Epithelial cell of proximal tubule (primary cell): ENCODE measurements at regions not wholly inside any gene's neighbourhood (a gene's known extent, or its start where the extent isn't known, plus 50 kb on each side); places are given as distances from the start of the nearest gene placed in this dataset.
"Not testable (repeated sequence)": the region's sequence is repeated elsewhere in the genome, so short reads cannot be mapped to it uniquely, and the experiment has no call there.

Experiments used
- DNase-seq: peaks from one replicate; pipeline ENCODE4 v3.0.0-alpha.2; 2011; ENCODE audit warnings: low read depth
- H3K4me3 ChIP-seq: 2 replicates; pipeline ENCODE4 v1.5.1; 2011; ENCODE audit warnings: low read depth, mild to moderate bottlenecking, low read length
- TF ChIP-seq, protein P1 (sequence below): conservative IDR thresholded peaks from 2 replicates; pipeline ENCODE4 v1.5.1; 2012; ENCODE audit warnings: low read depth, mild to moderate bottlenecking, low read length

DNA sequence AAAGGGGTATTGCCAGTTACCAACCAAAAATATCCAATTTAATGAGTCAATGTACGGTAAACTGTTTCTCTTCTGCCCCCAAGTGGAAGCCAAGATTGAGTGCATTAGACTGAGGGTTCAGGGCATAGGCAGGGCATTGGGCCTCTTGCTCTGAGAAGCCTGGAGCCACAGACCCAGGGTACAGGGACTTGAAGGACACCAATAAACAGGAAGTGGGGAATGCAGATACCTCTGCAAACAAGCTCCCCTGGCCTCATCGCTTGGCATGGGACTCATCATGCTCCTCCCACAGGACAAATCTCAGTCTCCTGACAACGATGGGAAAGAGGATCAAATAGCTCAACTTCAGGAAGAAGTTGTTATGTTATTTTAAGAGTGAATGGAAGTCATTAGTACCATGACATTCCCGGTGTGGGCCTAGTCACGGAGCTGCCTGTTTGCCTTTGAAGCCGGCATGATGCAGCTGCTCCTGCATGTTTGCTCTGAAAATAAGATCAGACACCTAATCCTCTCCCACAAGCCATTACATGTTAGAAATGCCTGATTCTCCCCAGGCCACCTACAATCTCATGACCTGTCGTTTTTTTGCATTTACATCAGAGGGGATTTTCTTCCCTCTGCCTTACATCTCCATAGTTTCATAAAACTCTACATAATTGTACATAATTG is 224.2 kb downstream of the RCHY1 start:
- TF ChIP-seq, protein P1, sequence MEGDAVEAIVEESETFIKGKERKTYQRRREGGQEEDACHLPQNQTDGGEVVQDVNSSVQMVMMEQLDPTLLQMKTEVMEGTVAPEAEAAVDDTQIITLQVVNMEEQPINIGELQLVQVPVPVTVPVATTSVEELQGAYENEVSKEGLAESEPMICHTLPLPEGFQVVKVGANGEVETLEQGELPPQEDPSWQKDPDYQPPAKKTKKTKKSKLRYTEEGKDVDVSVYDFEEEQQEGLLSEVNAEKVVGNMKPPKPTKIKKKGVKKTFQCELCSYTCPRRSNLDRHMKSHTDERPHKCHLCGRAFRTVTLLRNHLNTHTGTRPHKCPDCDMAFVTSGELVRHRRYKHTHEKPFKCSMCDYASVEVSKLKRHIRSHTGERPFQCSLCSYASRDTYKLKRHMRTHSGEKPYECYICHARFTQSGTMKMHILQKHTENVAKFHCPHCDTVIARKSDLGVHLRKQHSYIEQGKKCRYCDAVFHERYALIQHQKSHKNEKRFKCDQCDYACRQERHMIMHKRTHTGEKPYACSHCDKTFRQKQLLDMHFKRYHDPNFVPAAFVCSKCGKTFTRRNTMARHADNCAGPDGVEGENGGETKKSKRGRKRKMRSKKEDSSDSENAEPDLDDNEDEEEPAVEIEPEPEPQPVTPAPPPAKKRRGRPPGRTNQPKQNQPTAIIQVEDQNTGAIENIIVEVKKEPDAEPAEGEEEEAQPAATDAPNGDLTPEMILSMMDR, result peak; percentile 61
- H3K4me3 ChIP-seq, result no peak overlapping the region
- no peak for DNase-seq

DNA sequence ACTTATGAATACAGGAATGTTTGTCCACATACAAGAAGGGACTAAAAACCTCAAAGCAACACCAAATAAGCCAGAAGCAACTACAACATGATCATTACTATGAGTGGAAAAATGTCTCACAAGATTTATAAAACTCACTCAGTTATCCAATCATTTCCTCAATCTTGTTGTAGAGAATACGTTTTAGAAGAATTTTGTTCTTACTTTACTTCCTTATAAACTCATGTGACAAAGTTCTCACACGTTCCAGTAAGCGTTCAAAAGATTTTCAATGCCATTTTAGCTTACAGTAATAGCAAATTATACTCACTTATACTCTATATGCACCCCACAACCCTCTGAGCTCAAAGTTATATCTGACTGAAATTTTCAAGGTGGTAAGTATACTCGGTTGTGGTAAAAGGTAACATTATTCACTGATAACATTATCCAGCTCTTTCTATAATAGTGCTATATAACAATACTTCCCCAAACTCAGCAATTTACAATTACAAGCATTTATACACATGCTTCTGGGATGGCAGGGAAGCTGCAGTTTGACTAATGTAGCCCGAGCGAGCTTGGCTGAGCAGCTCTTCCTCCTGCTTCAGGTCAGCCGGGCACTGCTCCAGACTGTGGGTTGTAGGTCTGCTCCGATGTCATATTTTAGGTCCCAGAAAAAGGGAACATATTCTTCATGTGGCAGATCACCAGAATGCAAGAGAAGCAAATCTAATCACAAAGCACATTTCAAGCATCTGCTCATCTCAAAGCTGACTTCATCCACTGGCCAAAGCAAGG is 226.3 kb downstream of the RCHY1 start:
- TF ChIP-seq, protein P1, result no peak
- no peak for DNase-seq
- H3K4me3 ChIP-seq, result no peak overlapping the region

DNA sequence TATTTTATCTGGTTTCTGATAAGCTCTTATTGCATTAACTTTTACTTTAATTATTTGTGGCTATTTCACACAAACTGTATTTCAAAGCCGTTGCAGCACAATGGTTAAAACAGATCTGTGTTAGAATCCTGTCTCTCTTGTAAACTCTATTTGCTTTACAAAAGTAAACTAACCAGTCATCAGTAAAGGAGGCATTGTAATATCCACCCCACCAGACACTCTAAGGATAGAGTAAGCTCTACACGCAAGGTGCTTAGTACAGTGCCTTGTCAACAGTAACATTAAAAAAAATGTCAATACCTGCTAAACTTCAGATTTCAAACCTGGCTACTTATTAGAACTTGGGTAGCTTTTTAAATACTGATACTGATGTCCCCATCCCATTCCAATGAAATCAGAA is 228.4 kb downstream of the RCHY1 start:
- no peak for DNase-seq
- TF ChIP-seq, protein P1, result no peak
- H3K4me3 ChIP-seq, result no peak overlapping the region

DNA sequence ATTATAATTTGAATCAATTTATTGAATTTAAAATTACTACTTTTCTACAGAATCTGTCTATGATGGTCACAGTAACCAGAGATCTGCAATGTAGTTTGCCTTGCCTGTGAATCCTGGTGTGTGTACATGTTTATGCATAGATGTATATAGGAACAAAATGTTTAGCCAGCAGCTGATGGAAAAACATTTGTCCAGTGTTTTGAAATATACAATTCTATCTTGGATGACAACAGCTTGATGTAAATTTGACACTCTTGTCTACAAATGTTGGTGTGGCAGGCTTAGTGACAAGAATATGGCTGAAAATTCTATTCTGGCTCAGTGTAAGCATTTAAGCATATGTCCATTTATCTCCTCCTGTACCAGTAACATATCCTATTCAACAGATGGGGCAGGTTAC is 229.4 kb downstream of the RCHY1 start:
- TF ChIP-seq, protein P1, result no peak
- DNase-seq, result no peak
- no peak overlapping the region for H3K4me3 ChIP-seq

DNA sequence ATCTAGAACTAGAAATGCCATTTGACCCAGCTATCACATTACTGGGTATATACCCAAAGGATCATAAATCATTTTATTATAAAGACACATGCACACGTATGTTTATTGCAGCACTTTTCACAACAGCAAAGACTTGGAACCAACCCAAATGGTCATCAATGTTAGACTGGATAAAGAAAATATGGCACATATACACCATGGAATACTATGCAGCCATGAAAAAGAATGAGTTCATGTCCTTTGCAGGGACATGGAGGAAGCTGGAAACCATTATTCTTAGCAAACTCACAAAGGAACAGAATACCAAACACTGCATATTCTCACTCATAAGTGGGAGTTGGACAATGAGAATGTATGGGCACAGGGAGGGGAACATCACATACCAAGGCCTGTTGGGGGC is 233.7 kb downstream of the RCHY1 start:
- DNase-seq, result not testable (repeated sequence)

DNA sequence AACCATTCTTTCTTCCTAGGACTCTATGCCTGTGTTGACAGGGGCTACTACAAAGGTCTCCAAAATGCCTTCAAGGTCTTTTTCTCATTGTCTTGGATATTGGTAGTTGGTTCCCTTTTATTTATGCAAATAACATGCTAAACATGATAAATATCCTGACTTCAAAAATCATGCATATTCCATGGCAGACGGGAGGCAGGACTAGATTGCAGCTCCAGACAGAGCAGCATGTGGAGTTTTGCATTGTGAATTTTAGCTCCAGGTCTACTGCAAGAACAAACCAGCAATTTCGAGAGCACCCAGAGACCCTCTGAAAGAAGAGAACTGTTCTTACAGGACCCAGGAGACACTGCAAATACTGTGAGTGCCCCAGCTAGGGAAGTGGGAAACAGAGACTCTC is 254.9 kb downstream of the RCHY1 start:
- TF ChIP-seq, protein P1, result no peak
- no peak for DNase-seq
- H3K4me3 ChIP-seq, result no peak overlapping the region

More for the DNA sequence above, 233.7 kb downstream of the RCHY1 start:
- H3K4me3 ChIP-seq, result not testable (repeated sequence)

DNA sequence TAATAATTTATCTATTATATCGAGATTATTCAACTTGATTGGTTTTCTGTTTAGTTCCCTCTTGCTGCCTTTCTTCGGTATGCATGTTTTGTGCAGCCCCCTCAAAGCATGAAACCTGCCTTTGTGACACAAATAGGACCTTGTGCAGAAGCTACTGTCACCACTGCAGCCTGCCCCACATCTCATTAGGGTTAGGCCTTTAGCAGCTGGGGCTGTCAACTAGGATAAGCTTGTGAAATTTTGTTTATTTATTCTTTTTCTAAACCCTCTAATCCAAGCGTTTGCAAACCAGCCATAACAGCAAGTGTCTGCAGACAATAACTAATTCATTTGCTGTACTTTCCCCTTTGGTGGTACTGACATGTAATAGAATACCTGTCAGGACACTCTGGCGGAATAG is 258.9 kb downstream of the RCHY1 start:
- TF ChIP-seq, protein P1, result no peak
- no peak for DNase-seq
- no peak overlapping the region for H3K4me3 ChIP-seq
